Upper lobe of left lung (tissue), 4 donors: ENCODE measurements at regions not wholly inside any gene's neighbourhood (a gene's known extent, or its start where the extent isn't known, plus 50 kb on each side); places are given as distances from the start of the nearest gene placed in this dataset.

ENCODE experiments used
- CTCF ChIP-seq, 6 experiments: fragments of 450-650 bp in 4 of 6; fragments of 200-600 bp in 2 of 6; sonication (generic) in 2 of 6; IDR thresholded peaks; one replicate each; pipeline ENCODE4 v1.5.1; 2016 to 2019; ENCODE audit warnings: antibody characterized with exemption in 6 of 6
- POLR2AphosphoS5 ChIP-seq, 2 donors: sonication (generic); formaldehyde crosslinking; IDR thresholded peaks; one replicate each; pipeline ENCODE4 v1.5.1; 2017; ENCODE audit warnings: antibody characterized with exemption in 2 of 2

GRCh38 chr3:117017135-117017894 is 307.7 kb downstream of the TUSC7 start:
- TF ChIP-seq CTCF (IDR thresholded peaks at IDR 0.05): no peak
- TF ChIP-seq POLR2AphosphoS5 (IDR thresholded peaks at IDR 0.05): no peak
